IMR-90 (cell line): ENCODE measurements at regions not wholly inside any gene's neighbourhood (a gene's known extent, or its start where the extent isn't known, plus 50 kb on each side); places are given as distances from the start of the nearest gene placed in this dataset.

ENCODE experiments used
- ATAC-seq: fragments of 200-7000 bp; cut with Tn5 transposase; 2 replicates; pipeline ENCODE4 v1.9.1; 2020; ENCODE audit warnings: low read depth, mild to moderate bottlenecking, moderate library complexity
- BruUV-seq: library from RNA; stranded (reverse); fragments of 400-500 nt; replicated peaks from 2 replicates; lab custom pipeline; 2021; lab: Mats Ljungman, UMichigan
- CTCF ChIA-PET: fragments of 300-600 bp; formaldehyde crosslinking; extraction: SDS; loops from one replicate; lab custom pipeline; 2021; ENCODE audit warnings: antibody characterized with exemption; lab: Yijun Ruan, JAX
- POLR2A ChIA-PET: fragments of 300-600 bp; sonication (Branson Sonifier 250); formaldehyde crosslinking; loops from one replicate; lab custom pipeline; 2022; ENCODE audit warnings: antibody characterized with exemption; ENCODE audit not compliant: unreplicated experiment; lab: Charles Lee
- DNase-seq: peaks from one replicate; pipeline ENCODE4 v3.0.0; 2013
- H2AFZ ChIP-seq: replicated peaks from 2 replicates; pipeline ENCODE3; 2013; ENCODE audit warnings: low read length, mild to moderate bottlenecking; ENCODE audit not compliant: poor library complexity
- H2AK5ac ChIP-seq: 2 replicates; pipeline ENCODE4 v1.6.1; 2013; ENCODE audit warnings: low read depth, low read length, inconsistent platforms
- H2AK9ac ChIP-seq: replicated peaks from 2 replicates; pipeline ENCODE3; 2013; ENCODE audit warnings: mild to moderate bottlenecking, low read depth, low read length, moderate library complexity; ENCODE audit not compliant: poor library complexity
- H2BK120ac ChIP-seq: 2 replicates; pipeline ENCODE4 v1.6.1; 2013; ENCODE audit warnings: low read depth, low read length, inconsistent platforms
- H2BK15ac ChIP-seq: 3 replicates; pipeline ENCODE4 v1.6.1; 2013; ENCODE audit warnings: low read depth, low read length, inconsistent platforms
- H2BK20ac ChIP-seq: 2 replicates; pipeline ENCODE4 v1.6.1; 2013; ENCODE audit warnings: low read depth, mild to moderate bottlenecking, inconsistent platforms, low read length, moderate library complexity
- H2BK5ac ChIP-seq: 2 replicates; pipeline ENCODE4 v1.6.1; 2013; ENCODE audit warnings: mild to moderate bottlenecking, low read depth, low read length, inconsistent platforms; ENCODE audit not compliant: poor library complexity, severe bottlenecking
- H3K14ac ChIP-seq: replicated peaks from 2 replicates; pipeline ENCODE4 v1.6.1; 2013; ENCODE audit warnings: low read depth, low read length, inconsistent platforms
- H3K18ac ChIP-seq: 2 replicates; pipeline ENCODE4 v1.6.1; 2013; ENCODE audit warnings: low read depth, low read length, control low read depth
- H3K23ac ChIP-seq: 2 replicates; pipeline ENCODE4 v1.6.1; 2013; ENCODE audit warnings: low read depth, low read length, inconsistent platforms
- H3K27ac ChIP-seq: 2 replicates; pipeline ENCODE4 v1.5.1; 2013; ENCODE audit warnings: mild to moderate bottlenecking, control low read depth, low read length; ENCODE audit not compliant: insufficient read depth
- H3K27me3 ChIP-seq: 2 replicates; pipeline ENCODE4 v1.6.1; 2013; ENCODE audit warnings: low read length; ENCODE audit not compliant: control insufficient read depth, insufficient read depth
- H3K36me3 ChIP-seq: 2 replicates; pipeline ENCODE4 v1.6.1; 2013; ENCODE audit warnings: low read length, mixed read lengths; ENCODE audit not compliant: control insufficient read depth, insufficient read depth
- H3K4ac ChIP-seq: 2 replicates; pipeline ENCODE4 v1.6.1; 2013; ENCODE audit warnings: low read depth, low read length, inconsistent platforms
- H3K4me1 ChIP-seq: 2 replicates; pipeline ENCODE4 v1.6.1; 2013; ENCODE audit warnings: low read length, mixed read lengths; ENCODE audit not compliant: control insufficient read depth, insufficient read depth
- H3K4me2 ChIP-seq: 2 replicates; pipeline ENCODE4 v1.6.1; 2013; ENCODE audit warnings: low read depth, mild to moderate bottlenecking, control low read depth, low read length, moderate library complexity
- H3K4me3 ChIP-seq: 2 replicates; pipeline ENCODE4 v1.5.1; 2013; ENCODE audit warnings: low read depth, mild to moderate bottlenecking, control low read depth, low read length, moderate library complexity; ENCODE audit not compliant: insufficient read depth
- H3K56ac ChIP-seq: 2 replicates; pipeline ENCODE4 v1.6.1; 2013; ENCODE audit warnings: low read length, inconsistent platforms; ENCODE audit not compliant: insufficient read depth; ENCODE audit errors: extremely low read depth
- H3K79me1 ChIP-seq, 2 experiments: 2 replicates each; pipeline ENCODE4 v1.6.1; 2013; ENCODE audit warnings: low read length in 2 of 2, inconsistent platforms in 1 of 2, low read depth in 1 of 2
- H3K9ac ChIP-seq: 2 replicates; pipeline ENCODE4 v1.6.1; 2013; ENCODE audit warnings: low read depth, low read length, control low read depth
- H3K9me1 ChIP-seq: 2 replicates; pipeline ENCODE4 v1.6.1; 2013; ENCODE audit warnings: low read length, inconsistent platforms; ENCODE audit not compliant: insufficient read depth
- H3K9me3 ChIP-seq: 2 replicates; pipeline ENCODE4 v1.6.1; 2013; ENCODE audit warnings: low read length; ENCODE audit not compliant: control insufficient read depth, insufficient read depth
- H4K20me1 ChIP-seq: 2 replicates; pipeline ENCODE4 v1.6.1; 2013; ENCODE audit warnings: low read length, inconsistent platforms; ENCODE audit not compliant: insufficient read depth
- H4K5ac ChIP-seq: 2 replicates; pipeline ENCODE4 v1.6.1; 2013; ENCODE audit warnings: mild to moderate bottlenecking, low read depth, low read length, control low read depth
- H4K8ac ChIP-seq, 2 experiments: 2 replicates each; pipeline ENCODE4 v1.6.1; 2013; ENCODE audit warnings: low read depth in 2 of 2, low read length in 2 of 2, control low read depth in 1 of 2, inconsistent platforms in 1 of 2
- H4K91ac ChIP-seq: 2 replicates; pipeline ENCODE4 v1.6.1; 2013; ENCODE audit warnings: low read depth, low read length, inconsistent platforms; ENCODE audit not compliant: insufficient read depth
- FOS ChIP-seq: fragments of 150-350 bp; IDR thresholded peaks from 2 replicates; pipeline ENCODE4 v1.6.1; 2016; ENCODE audit warnings: low read depth, low read length
- WGBS, 2 experiments: methylation state at CpG; one replicate each; pipeline versions ENCODE4 v1.1.5 to v1.1.7; 2013; ENCODE audit warnings: missing lambda C conversion rate in 2 of 2; ENCODE audit not compliant: insufficient read length in 1 of 2; ENCODE audit errors: extremely low coverage in 2 of 2; 5-methylcytosine and 5-hydroxymethylcytosine counted together
- dilution Hi-C: fragments of 300-500 bp; cut with HindIII; formaldehyde crosslinking; loops from one replicate; pipeline ENCODE4 v1.14.3; 2018; ENCODE audit warnings: low sequenced_read_pairs; ENCODE audit not compliant: unreplicated experiment
- in situ Hi-C: fragments of 300-500 bp; cut with MboI; formaldehyde crosslinking; loops from 3 replicates; pipeline ENCODE4 v1.14.3; 2019; ENCODE audit warnings: low sequenced_read_pairs, inconsistent platforms, mixed read lengths
- intact Hi-C: fragments of 100-400 bp; cut with micrococcal nuclease; formaldehyde crosslinking; loops from 2 replicates; pipeline ENCODE4 v1.10.0; 2022
- TF ChIP-seq, protein P1 (sequence below): fragments of 150-350 bp; IDR thresholded peaks from 2 replicates; pipeline ENCODE4 v1.6.1; 2016; ENCODE audit warnings: low read depth, mild to moderate bottlenecking, low read length, moderate library complexity, borderline replicate concordance

DNA sequence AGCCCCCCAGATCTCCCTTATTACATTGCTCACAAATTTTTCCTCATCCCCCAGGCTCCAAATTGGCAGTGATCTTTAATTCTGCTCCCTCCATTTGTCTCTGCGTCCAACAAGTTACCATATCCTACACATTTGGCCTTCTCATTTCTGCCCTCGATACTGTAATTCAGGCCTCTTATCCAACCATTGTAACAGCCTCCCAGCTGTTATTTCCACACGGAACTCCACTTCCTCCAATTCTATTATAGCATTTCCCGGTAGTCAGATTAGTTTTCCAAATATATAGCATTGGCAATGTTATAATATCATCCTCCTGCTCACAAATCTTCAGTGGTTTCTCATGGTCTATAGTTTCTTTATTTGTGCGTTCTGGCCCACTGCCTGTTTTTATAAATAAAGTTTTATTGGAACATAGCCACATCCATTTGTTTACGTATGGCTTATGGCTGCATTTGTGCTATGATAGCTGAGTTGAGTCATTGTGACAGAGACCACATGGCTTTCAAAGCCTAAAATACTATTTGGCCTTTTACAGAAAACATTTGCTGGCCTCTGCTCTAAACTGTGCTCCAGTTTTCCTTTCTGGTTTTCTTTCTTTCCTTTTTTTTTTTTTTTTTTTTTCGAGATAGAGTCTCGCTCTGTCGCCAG, 126.5 kb upstream of the ZNF438 start:
- CTCF ChIA-PET, result no interaction called here
- no TSS peak for BruUV-seq

More for the DNA sequence above, 126.5 kb upstream of the ZNF438 start:
- Histone ChIP-seq H2AK9ac (peak overlapping the region; percentile 63), H3K36me3 (no peaks in the 10 kb centered on the region), H3K56ac (peak overlapping the region; percentile 67), H4K91ac (peak overlapping the region; percentile 95), H2BK20ac (peak overlapping the region; percentile 87), H2AK5ac (peak overlapping the region; percentile 92; the same call in 1 of the 2 replicates), H4K20me1 (no peaks in the 10 kb centered on the region), H4K5ac (peak overlapping the region; percentile 43), H2BK5ac (peak overlapping the region; percentile 87), H2BK15ac (peak overlapping the region; percentile 16), H3K4ac (peak overlapping the region; percentile 87), H3K14ac (peak overlapping the region; percentile 85), H3K79me1 (no peaks in the 10 kb centered on the region; a peak in 1 of 4 replicates), H3K23ac (peak overlapping the region; percentile 68; the same call in 1 of the 2 replicates), H3K9me3 (no peaks in the 10 kb centered on the region), H3K27me3 (no peaks in the 10 kb centered on the region), H3K4me1 (peaks cover 4% of the 10 kb centered on the region), H3K18ac (peak overlapping the region; percentile 40), H3K4me2 (no peak overlapping the region; the same call in 1 of the 2 replicates), H2AFZ (peak overlapping the region; percentile 91), H4K8ac (peak overlapping the region; percentile 18 to 84), H3K4me3 (no peak overlapping the region), H2BK120ac (peak overlapping the region; percentile 96), H3K27ac (peak overlapping the region; percentile 87), H3K9me1 (peaks cover 2% of the 10 kb centered on the region; the same call in 1 of the 2 replicates), H3K9ac (peak overlapping the region; percentile 2; the same call in 1 of the 2 replicates)
- TF ChIP-seq, protein P1, sequence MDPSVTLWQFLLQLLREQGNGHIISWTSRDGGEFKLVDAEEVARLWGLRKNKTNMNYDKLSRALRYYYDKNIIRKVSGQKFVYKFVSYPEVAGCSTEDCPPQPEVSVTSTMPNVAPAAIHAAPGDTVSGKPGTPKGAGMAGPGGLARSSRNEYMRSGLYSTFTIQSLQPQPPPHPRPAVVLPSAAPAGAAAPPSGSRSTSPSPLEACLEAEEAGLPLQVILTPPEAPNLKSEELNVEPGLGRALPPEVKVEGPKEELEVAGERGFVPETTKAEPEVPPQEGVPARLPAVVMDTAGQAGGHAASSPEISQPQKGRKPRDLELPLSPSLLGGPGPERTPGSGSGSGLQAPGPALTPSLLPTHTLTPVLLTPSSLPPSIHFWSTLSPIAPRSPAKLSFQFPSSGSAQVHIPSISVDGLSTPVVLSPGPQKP, result no peak
- TF ChIP-seq FOS, result peak; percentile 9; the same call in 1 of the 2 replicates
- intact Hi-C loops, result no loop called here
- dilution Hi-C loops, result no loop called here
- POLR2A ChIA-PET, result interaction anchor here (0.9 kb wide), 1 partner anchor 103 kb away, joined by 3 read pairs; no protein-coding TSS in a partner anchor
- in situ Hi-C loops, result no loop called here
- ATAC-seq (no peak; the same call in 1 of the 2 replicates), DNase-seq (peak; percentile 81)
- 50% methylated on average over 2 of the region's 9 CpGs; no CpG with 5 or more reads in 1 of the 2 experiments for WGBS, 2 experiments
